T-cell (primary cell): ENCODE measurements at regions not wholly inside any gene's neighbourhood (a gene's known extent, or its start where the extent isn't known, plus 50 kb on each side); places are given as distances from the start of the nearest gene placed in this dataset.

Experiments used
- ATAC-seq, 4 experiments: fragments of 200-7000 bp in 3 of 4; fragments of 150-1000 bp in 1 of 4; cut with Tn5 transposase; replicated peaks in 1 of 4; 1 replicate in 3 of 4; 2 replicates in 1 of 4; pipeline ENCODE4 v1.10.0; 2021; ENCODE audit warnings: moderate library complexity in 3 of 4, mild to moderate bottlenecking in 2 of 4, moderate number of reproducible peaks in 1 of 4
- CTCF ChIA-PET, 2 donors: fragments of 300-600 bp; sonication (Branson Sonifier 250); formaldehyde crosslinking; loops; one replicate each; lab custom pipeline; 2022; ENCODE audit warnings: antibody characterized with exemption in 2 of 2; lab: Charles Lee
- POLR2A ChIA-PET, 2 donors: fragments of 300-600 bp; sonication (Branson Sonifier 250); formaldehyde crosslinking; loops; one replicate each; lab custom pipeline; 2022; ENCODE audit warnings: antibody characterized with exemption in 2 of 2; lab: Charles Lee
- DNase-seq, 35 experiments: peaks; one replicate each; pipeline versions ENCODE4 v3.0.0 to v3.0.0-alpha.2; 2013 to 2023
- H3K27ac ChIP-seq: one replicate; pipeline ENCODE4 v1.5.1; 2013; ENCODE audit warnings: low read length
- H3K27me3 ChIP-seq, 2 experiments: replicated peaks in 1 of 2; 1 replicate in 1 of 2; 2 replicates in 1 of 2; pipeline versions ENCODE4 v1.6.1 to v1.7.0; 2013; ENCODE audit warnings: low read length in 1 of 2, mixed read lengths in 1 of 2; ENCODE audit not compliant: control insufficient read depth in 2 of 2, insufficient read depth in 2 of 2; ENCODE audit errors: extremely low read depth in 1 of 2
- H3K36me3 ChIP-seq, 2 donors: 1 replicate in 1 of 2; 2 replicates in 1 of 2; pipeline versions ENCODE4 v1.6.1 to v1.7.0; 2013; ENCODE audit warnings: low read length in 1 of 2; ENCODE audit not compliant: control insufficient read depth in 2 of 2, insufficient read depth in 1 of 2; ENCODE audit errors: extremely low read depth in 1 of 2
- H3K4me1 ChIP-seq, 2 experiments: 1 replicate in 1 of 2; 2 replicates in 1 of 2; pipeline versions ENCODE4 v1.6.1 to v1.7.0; 2013; ENCODE audit warnings: low read length in 2 of 2, mixed read lengths in 1 of 2; ENCODE audit not compliant: insufficient read depth in 2 of 2, control insufficient read depth in 1 of 2; ENCODE audit errors: extremely low read depth in 1 of 2
- H3K4me3 ChIP-seq, 2 donors: 1 replicate in 1 of 2; 2 replicates in 1 of 2; pipeline versions ENCODE4 v1.5.1 to v1.7.0; 2013; ENCODE audit warnings: mild to moderate bottlenecking in 2 of 2, low read length in 1 of 2, moderate library complexity in 1 of 2; ENCODE audit not compliant: control insufficient read depth in 1 of 2; ENCODE audit errors: extremely low read depth in 1 of 2
- H3K9me3 ChIP-seq: 2 replicates; pipeline ENCODE4 v1.7.0; 2013
- H3K27ac Mint-ChIP-seq, 2 donors: one replicate each; pipeline ENCODE4 v1.8.0; 2020 to 2021; ENCODE audit warnings: mild to moderate bottlenecking in 2 of 2, mixed read lengths in 2 of 2
- H3K27me3 Mint-ChIP-seq, 2 donors: one replicate each; pipeline ENCODE4 v1.8.0; 2021 to 2022; ENCODE audit warnings: mixed read lengths in 2 of 2
- H3K36me3 Mint-ChIP-seq: one replicate; pipeline ENCODE4 v1.8.0; 2021; ENCODE audit warnings: mixed read lengths
- H3K4me1 Mint-ChIP-seq, 3 donors: one replicate each; pipeline ENCODE4 v1.8.0; 2020 to 2022; ENCODE audit warnings: mixed read lengths in 3 of 3, mild to moderate bottlenecking in 1 of 3
- H3K4me3 Mint-ChIP-seq, 3 donors: one replicate each; pipeline ENCODE4 v1.8.0; 2020 to 2022; ENCODE audit warnings: mild to moderate bottlenecking in 3 of 3, mixed read lengths in 3 of 3, moderate library complexity in 3 of 3
- H3K9me3 Mint-ChIP-seq, 3 donors: one replicate each; pipeline ENCODE4 v1.8.0; 2020 to 2022; ENCODE audit warnings: mixed read lengths in 3 of 3
- WGBS: methylation state at CpG from one replicate; pipeline ENCODE4 v1.1.5; 2013; ENCODE audit warnings: missing lambda C conversion rate; ENCODE audit not compliant: insufficient coverage; 5-methylcytosine and 5-hydroxymethylcytosine counted together

- H3K4me3 ChIP-seq: no peak overlapping the region
- H3K27ac Mint-ChIP-seq: no peak overlapping the region
- no peak for ATAC-seq
- H3K9me3 Mint-ChIP-seq: no peaks in the 10 kb centered on the region
- H3K4me3 Mint-ChIP-seq: no peak overlapping the region
- WGBS: 80% methylated on average over 1 of the region's 1 CpG
- no peaks in the 10 kb centered on the region for H3K4me1 ChIP-seq
- ChIA-PET CTCF (interaction anchor here in 1 of 2 donors (0.6 kb wide), 1 partner anchor 1568 kb away, joined by 5 read pairs; no protein-coding TSS in a partner anchor), POLR2A (no interaction called here)
- no peaks in the 10 kb centered on the region for H3K36me3 Mint-ChIP-seq
- no peaks in the 10 kb centered on the region for H3K4me1 Mint-ChIP-seq
- H3K36me3 ChIP-seq: no peaks in the 10 kb centered on the region
- H3K27ac ChIP-seq: no peak overlapping the region
- H3K27me3 ChIP-seq: peaks cover 0 to 5% of the 10 kb centered on the region in 2 experiments
- DNase-seq: no peak
- H3K27me3 Mint-ChIP-seq: peaks cover 22 to 31% of the 10 kb centered on the region in 2 donors
- H3K9me3 ChIP-seq: no peaks in the 10 kb centered on the region
Measured at GRCh38 chr2:176680916-176681516, 411.8 kb downstream of the MTX2 start.

GRCh38 chr2:176681584-176682115 is 412.4 kb downstream of the MTX2 start:
- H3K4me1 ChIP-seq: no peaks in the 10 kb centered on the region
- H3K36me3 ChIP-seq: no peaks in the 10 kb centered on the region
- Mint-ChIP-seq H3K27me3 (peaks cover 25 to 31% of the 10 kb centered on the region in 2 donors), H3K4me3 (no peak overlapping the region), H3K27ac (no peak overlapping the region), H3K9me3 (no peaks in the 10 kb centered on the region), H3K4me1 (no peaks in the 10 kb centered on the region), H3K36me3 (no peaks in the 10 kb centered on the region)
- POLR2A ChIA-PET: no interaction called here
- H3K27ac ChIP-seq: no peak overlapping the region
- H3K4me3 ChIP-seq: no peak overlapping the region
- peaks cover 0 to 5% of the 10 kb centered on the region in 2 experiments for H3K27me3 ChIP-seq
- CTCF ChIA-PET: interaction anchor here in 1 of 2 donors (0.6 kb wide), 1 partner anchor 1568 kb away, joined by 5 read pairs; no protein-coding TSS in a partner anchor
- DNase-seq: no peak
- H3K9me3 ChIP-seq: no peaks in the 10 kb centered on the region
- WGBS: no CpG with 5 or more reads among the region's 1 CpG
- no peak for ATAC-seq

DNA sequence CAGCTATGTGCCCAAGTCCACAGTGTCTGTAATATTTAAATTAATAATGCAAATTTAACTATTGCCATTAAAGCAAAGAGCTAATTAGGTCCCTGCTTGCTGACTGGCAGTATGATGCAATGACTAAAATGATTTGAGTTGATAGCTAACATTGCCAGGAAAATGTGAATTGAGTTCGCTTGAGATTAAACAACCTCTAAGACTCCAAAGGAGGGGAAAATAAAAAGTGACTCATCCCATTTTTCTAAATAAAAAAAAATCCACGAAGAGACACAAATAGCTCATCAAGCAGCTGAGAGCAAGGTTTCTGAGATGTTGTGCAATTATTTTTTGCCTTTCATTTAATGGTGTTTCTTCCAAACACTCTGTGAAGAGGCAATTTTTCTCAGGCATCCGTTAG is 413.0 kb downstream of the MTX2 start:
- Mint-ChIP-seq H3K36me3 (no peaks in the 10 kb centered on the region), H3K4me1 (no peaks in the 10 kb centered on the region), H3K27ac (no peak overlapping the region), H3K27me3 (peaks cover 25 to 31% of the 10 kb centered on the region in 2 donors), H3K4me3 (no peak overlapping the region), H3K9me3 (no peaks in the 10 kb centered on the region)
- ATAC-seq: no peak
- Histone ChIP-seq H3K9me3 (no peaks in the 10 kb centered on the region), H3K36me3 (no peaks in the 10 kb centered on the region), H3K4me3 (no peak overlapping the region), H3K27ac (no peak overlapping the region), H3K27me3 (peaks cover 0 to 5% of the 10 kb centered on the region in 2 experiments), H3K4me1 (no peaks in the 10 kb centered on the region)
- WGBS: no CpG with 5 or more reads among the region's 3 CpGs
- DNase-seq: no peak
- POLR2A ChIA-PET: no interaction called here
- CTCF ChIA-PET: no interaction called here

- Mint-ChIP-seq H3K27me3 (peaks cover 24 to 37% of the 10 kb centered on the region in 2 donors), H3K36me3 (no peaks in the 10 kb centered on the region), H3K4me1 (no peaks in the 10 kb centered on the region), H3K4me3 (no peak overlapping the region), H3K27ac (no peak overlapping the region), H3K9me3 (no peaks in the 10 kb centered on the region)
- WGBS: no CpG with 5 or more reads among the region's 1 CpG
- ATAC-seq: no peak
- Histone ChIP-seq H3K27ac (no peak overlapping the region), H3K9me3 (no peaks in the 10 kb centered on the region), H3K36me3 (no peaks in the 10 kb centered on the region), H3K4me1 (no peaks in the 10 kb centered on the region), H3K27me3 (peaks cover 0 to 5% of the 10 kb centered on the region in 2 experiments), H3K4me3 (no peak overlapping the region)
- ChIA-PET CTCF (no interaction called here), POLR2A (interaction anchor here in 1 of 2 donors (0.5 kb wide), 1 partner anchor 495 kb away, joined by 9 read pairs; no protein-coding TSS in a partner anchor)
- DNase-seq: no peak
Measured at GRCh38 chr2:176683618-176684111, 414.4 kb downstream of the MTX2 start.

GRCh38 chr2:176685908-176686307 is 416.7 kb downstream of the MTX2 start:
- H3K36me3 Mint-ChIP-seq: no peaks in the 10 kb centered on the region

GRCh38 chr2:176686328-176686727 is 417.1 kb downstream of the MTX2 start:
- H3K27ac ChIP-seq: no peak overlapping the region
- H3K4me3 ChIP-seq: no peak overlapping the region
- ChIA-PET POLR2A (interaction anchor here in 1 of 2 donors (0.6 kb wide), 1 partner anchor 14 kb away, joined by 7 read pairs; no protein-coding TSS in a partner anchor), CTCF (interaction anchor here (1.0 kb wide), 2 partner anchors 14 to 128 kb away, joined by 3 read pairs; no protein-coding TSS in a partner anchor)
- H3K36me3 Mint-ChIP-seq: no peaks in the 10 kb centered on the region
- no peaks in the 10 kb centered on the region for H3K9me3 ChIP-seq
- H3K4me3 Mint-ChIP-seq: no peak overlapping the region
- no peaks in the 10 kb centered on the region for H3K36me3 ChIP-seq
- H3K9me3 Mint-ChIP-seq: no peaks in the 10 kb centered on the region
- no peak for DNase-seq
- H3K27me3 Mint-ChIP-seq: peaks cover 18 to 38% of the 10 kb centered on the region in 2 donors
- no peak for ATAC-seq
- no peaks in the 10 kb centered on the region for H3K4me1 Mint-ChIP-seq
- no CpG with 5 or more reads among the region's 3 CpGs for WGBS
- H3K27ac Mint-ChIP-seq: no peak overlapping the region
- peaks cover 0 to 5% of the 10 kb centered on the region in 2 experiments for H3K27me3 ChIP-seq
- no peaks in the 10 kb centered on the region for H3K4me1 ChIP-seq

More at GRCh38 chr2:176685908-176686307, 416.7 kb downstream of the MTX2 start:
- ATAC-seq (no peak), DNase-seq (no peak)
- no peak overlapping the region for H3K4me3 ChIP-seq
- H3K9me3 Mint-ChIP-seq: no peaks in the 10 kb centered on the region
- no peak overlapping the region for H3K4me3 Mint-ChIP-seq
- no peaks in the 10 kb centered on the region for H3K4me1 Mint-ChIP-seq
- no peaks in the 10 kb centered on the region for H3K36me3 ChIP-seq
- H3K4me1 ChIP-seq: no peaks in the 10 kb centered on the region
- H3K27me3 Mint-ChIP-seq: peaks cover 18 to 37% of the 10 kb centered on the region in 2 donors
- H3K27ac Mint-ChIP-seq: no peak overlapping the region
- 50% methylated on average over 3 of the region's 3 CpGs for WGBS
- ChIA-PET POLR2A (interaction anchor here in 1 of 2 donors (0.6 kb wide), 1 partner anchor 14 kb away, joined by 7 read pairs; no protein-coding TSS in a partner anchor), CTCF (interaction anchor here in 1 of 2 donors (1.0 kb wide), 1 partner anchor 13 kb away, joined by 3 read pairs; no protein-coding TSS in a partner anchor)
- no peaks in the 10 kb centered on the region for H3K9me3 ChIP-seq
- H3K27ac ChIP-seq: no peak overlapping the region
- peaks cover 0 to 5% of the 10 kb centered on the region in 2 experiments for H3K27me3 ChIP-seq
